Gastrocnemius medialis (tissue), 4 donors: ENCODE measurements at regions not wholly inside any gene's neighbourhood (a gene's known extent, or its start where the extent isn't known, plus 50 kb on each side); places are given as distances from the start of the nearest gene placed in this dataset.

ENCODE experiments used
- ATAC-seq, 2 donors: fragments of 150-250 bp; one replicate each; pipeline ENCODE4 v1.9.1; 2016
- DNase-seq, 2 donors: peaks; one replicate each; pipeline ENCODE4 v3.0.0-alpha.2; 2019
- H3K27ac ChIP-seq, 4 donors: fragments of 200-600 bp; sonication (generic); 1 replicate in 1 of 4; 2 replicates in 3 of 4; pipeline ENCODE4 v1.5.1; 2016 to 2018; ENCODE audit warnings: mild to moderate bottlenecking in 2 of 4, moderate library complexity in 1 of 4
- H3K27me3 ChIP-seq, 3 donors: fragments of 200-600 bp; sonication (generic) in 2 of 3; 1 replicate in 1 of 3; 2 replicates in 2 of 3; pipeline versions ENCODE4 v1.5.1 to v1.6.0; 2016 to 2019; ENCODE audit warnings: mild to moderate bottlenecking in 1 of 3, moderate library complexity in 1 of 3
- H3K36me3 ChIP-seq, 2 donors: fragments of 200-600 bp; sonication (generic) in 1 of 2; one replicate each; pipeline ENCODE4 v1.5.1; 2017 to 2018
- H3K4me1 ChIP-seq, 2 donors: fragments of 200-600 bp; sonication (generic) in 1 of 2; one replicate each; pipeline ENCODE4 v1.5.1; 2016 to 2017; ENCODE audit warnings: mild to moderate bottlenecking in 2 of 2
- H3K4me3 ChIP-seq, 4 donors: fragments of 200-600 bp; sonication (generic) in 3 of 4; 1 replicate in 1 of 4; 2 replicates in 3 of 4; pipeline ENCODE4 v1.5.1; 2016 to 2019; ENCODE audit warnings: mild to moderate bottlenecking in 2 of 4
- H3K9me3 ChIP-seq, 3 donors: fragments of 200-600 bp; sonication (generic) in 2 of 3; 1 replicate in 1 of 3; 2 replicates in 2 of 3; pipeline ENCODE4 v1.5.1; 2016 to 2019
- POLR2A ChIP-seq, 2 donors: fragments of 450-650 bp; IDR thresholded peaks; one replicate each; pipeline ENCODE4 v1.6.1; 2017; ENCODE audit warnings: antibody characterized with exemption in 2 of 2, mild to moderate bottlenecking in 2 of 2, moderate library complexity in 2 of 2
- in situ Hi-C, 4 donors: fragments of 200-750 bp; cut with MboI; loops; one replicate each; pipeline versions ENCODE4 v1.15.0 to v1.8.0; 2017; ENCODE audit warnings: low sequenced_read_pairs in 4 of 4
- intact Hi-C: fragments of 100-400 bp; cut with DNase I; formaldehyde crosslinking; loops from one replicate; pipeline ENCODE4 v1.15.1; 2023; ENCODE audit warnings: low total_unique reads
- TF ChIP-seq, protein P1 (sequence below), 5 experiments: fragments of 450-650 bp in 3 of 5; fragments of 200-600 bp in 2 of 5; sonication (generic) in 2 of 5; IDR thresholded peaks in 4 of 5; conservative IDR thresholded peaks in 1 of 5; 1 replicate in 4 of 5; 2 replicates in 1 of 5; pipeline ENCODE4 v1.5.1; 2016 to 2019; ENCODE audit warnings: antibody characterized with exemption in 5 of 5, mild to moderate bottlenecking in 3 of 5, moderate library complexity in 3 of 5

DNA sequence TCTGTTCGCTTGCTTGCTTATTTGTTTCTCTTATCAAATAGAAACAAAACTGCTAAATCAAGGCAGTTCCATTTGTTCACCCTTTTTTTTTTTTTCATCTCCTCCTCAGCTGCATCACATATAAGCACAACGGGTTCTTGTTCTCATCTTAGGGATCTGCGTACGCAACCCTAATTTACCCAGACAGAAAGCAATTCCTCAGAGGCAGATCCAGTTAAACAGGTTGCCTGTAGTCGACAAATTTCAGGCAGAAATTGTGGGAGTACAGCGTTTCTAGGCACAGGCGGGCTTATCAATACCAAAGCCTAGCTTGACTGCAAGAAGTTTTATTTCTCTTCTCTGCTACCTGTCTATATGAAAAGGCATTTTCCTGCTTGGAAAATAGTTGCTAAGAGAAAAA is 565.4 kb downstream of the NXPH1 start:
- DNase-seq (no peak), ATAC-seq (no peak)
- intact Hi-C loops (no loop called here), in situ Hi-C loops (no loop called here)
- H3K9me3 ChIP-seq = no peaks in the 10 kb centered on the region
- H3K4me3 ChIP-seq = no peak overlapping the region
- H3K36me3 ChIP-seq = no peaks in the 10 kb centered on the region
- H3K4me1 ChIP-seq = no peaks in the 10 kb centered on the region
- H3K27me3 ChIP-seq = no peaks in the 10 kb centered on the region
- H3K27ac ChIP-seq = no peak overlapping the region
- TF ChIP-seq, protein P1, sequence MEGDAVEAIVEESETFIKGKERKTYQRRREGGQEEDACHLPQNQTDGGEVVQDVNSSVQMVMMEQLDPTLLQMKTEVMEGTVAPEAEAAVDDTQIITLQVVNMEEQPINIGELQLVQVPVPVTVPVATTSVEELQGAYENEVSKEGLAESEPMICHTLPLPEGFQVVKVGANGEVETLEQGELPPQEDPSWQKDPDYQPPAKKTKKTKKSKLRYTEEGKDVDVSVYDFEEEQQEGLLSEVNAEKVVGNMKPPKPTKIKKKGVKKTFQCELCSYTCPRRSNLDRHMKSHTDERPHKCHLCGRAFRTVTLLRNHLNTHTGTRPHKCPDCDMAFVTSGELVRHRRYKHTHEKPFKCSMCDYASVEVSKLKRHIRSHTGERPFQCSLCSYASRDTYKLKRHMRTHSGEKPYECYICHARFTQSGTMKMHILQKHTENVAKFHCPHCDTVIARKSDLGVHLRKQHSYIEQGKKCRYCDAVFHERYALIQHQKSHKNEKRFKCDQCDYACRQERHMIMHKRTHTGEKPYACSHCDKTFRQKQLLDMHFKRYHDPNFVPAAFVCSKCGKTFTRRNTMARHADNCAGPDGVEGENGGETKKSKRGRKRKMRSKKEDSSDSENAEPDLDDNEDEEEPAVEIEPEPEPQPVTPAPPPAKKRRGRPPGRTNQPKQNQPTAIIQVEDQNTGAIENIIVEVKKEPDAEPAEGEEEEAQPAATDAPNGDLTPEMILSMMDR (IDR thresholded peaks at IDR 0.05 in 4 of 5, conservative IDR thresholded peaks at IDR 0.05 in 1 of 5) = no peak

DNA sequence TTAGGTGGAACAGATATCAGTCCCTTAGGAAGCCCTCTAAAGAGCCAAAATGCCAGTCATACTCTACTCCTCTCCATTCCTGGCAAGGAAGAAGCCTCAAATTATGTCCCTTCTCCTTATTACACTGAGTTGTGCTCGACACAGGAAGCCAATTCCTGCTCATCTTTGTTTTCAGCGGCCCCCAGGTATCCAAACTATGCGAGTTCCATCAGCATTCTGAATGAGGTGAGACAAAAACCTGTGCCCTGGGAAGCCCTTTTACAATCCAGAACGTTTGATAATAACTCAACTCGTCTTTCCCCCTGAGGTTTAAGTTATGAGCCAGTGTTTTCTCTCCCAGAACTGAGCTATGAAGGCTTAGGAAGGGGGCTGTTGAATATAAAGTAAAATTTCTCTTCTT is 580.5 kb downstream of the NXPH1 start:
- Histone ChIP-seq H3K27me3 (no peaks in the 10 kb centered on the region), H3K27ac (no peak overlapping the region), H3K4me1 (no peaks in the 10 kb centered on the region), H3K4me3 (no peak overlapping the region), H3K9me3 (no peaks in the 10 kb centered on the region), H3K36me3 (no peaks in the 10 kb centered on the region)
- DNase-seq (no peak), ATAC-seq (no peak)
- TF ChIP-seq, protein P1 (IDR thresholded peaks at IDR 0.05 in 4 of 5, conservative IDR thresholded peaks at IDR 0.05 in 1 of 5) = no peak
- TF ChIP-seq POLR2A (IDR thresholded peaks at IDR 0.05) = no peak
- intact Hi-C loops (no loop called here), in situ Hi-C loops (no loop called here)

DNA sequence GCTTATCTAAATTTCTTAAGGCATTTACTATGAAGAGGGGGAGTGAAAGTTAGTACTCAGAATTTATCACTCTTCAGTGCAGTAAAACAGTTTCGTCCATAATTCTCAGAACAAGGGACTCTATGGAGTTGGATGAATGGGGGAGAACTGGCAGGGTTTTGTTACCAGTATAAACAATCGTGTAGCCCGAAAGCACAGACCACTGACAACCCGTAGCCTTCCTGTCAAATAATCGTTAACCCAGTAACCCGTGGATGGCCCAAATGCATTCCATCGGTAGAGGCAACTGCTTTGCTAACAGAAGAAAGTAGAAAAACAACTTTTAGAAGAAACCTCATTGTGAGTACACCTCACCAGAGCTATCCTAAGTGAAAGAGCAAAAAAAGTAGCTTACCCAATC is 583.9 kb downstream of the NXPH1 start:
- H3K27me3 ChIP-seq = no peaks in the 10 kb centered on the region
- TF ChIP-seq, protein P1 (IDR thresholded peaks at IDR 0.05 in 4 of 5, conservative IDR thresholded peaks at IDR 0.05 in 1 of 5) = no peak
- TF ChIP-seq POLR2A (IDR thresholded peaks at IDR 0.05) = no peak
- ATAC-seq = no peak
- intact Hi-C loops = no loop called here
- in situ Hi-C loops = no loop called here
- no peak for DNase-seq
- no peaks in the 10 kb centered on the region for H3K36me3 ChIP-seq
- no peak overlapping the region for H3K4me3 ChIP-seq
- H3K9me3 ChIP-seq = no peaks in the 10 kb centered on the region
- no peak overlapping the region for H3K27ac ChIP-seq
- no peaks in the 10 kb centered on the region for H3K4me1 ChIP-seq

DNA sequence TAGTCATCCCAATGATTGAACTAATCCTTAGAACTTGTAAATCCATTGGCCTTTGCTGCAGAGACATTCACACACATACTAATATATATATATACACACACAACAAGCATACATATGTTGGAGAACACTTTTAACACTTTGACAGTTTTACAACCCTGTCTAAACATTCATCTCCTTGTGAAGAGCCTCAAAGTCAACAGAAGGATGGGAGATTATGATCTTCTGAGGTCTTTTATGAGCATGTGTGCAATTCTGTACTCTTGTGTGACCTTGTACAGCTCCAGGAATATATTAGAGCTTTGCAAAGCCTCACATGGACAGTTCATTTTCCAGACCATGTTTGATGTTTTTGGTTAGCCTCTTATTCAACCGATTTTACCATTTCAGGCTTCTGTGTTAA is 589.0 kb downstream of the NXPH1 start:
- Histone ChIP-seq H3K36me3 (no peaks in the 10 kb centered on the region), H3K9me3 (no peaks in the 10 kb centered on the region), H3K4me1 (no peaks in the 10 kb centered on the region), H3K27ac (no peak overlapping the region), H3K4me3 (no peak overlapping the region), H3K27me3 (no peaks in the 10 kb centered on the region)
- no peak for ATAC-seq
- in situ Hi-C loops (no loop called here), intact Hi-C loops (no loop called here)
- DNase-seq = no peak
- no peak for TF ChIP-seq POLR2A (IDR thresholded peaks at IDR 0.05)
- TF ChIP-seq, protein P1 (IDR thresholded peaks at IDR 0.05 in 4 of 5, conservative IDR thresholded peaks at IDR 0.05 in 1 of 5) = no peak

DNA sequence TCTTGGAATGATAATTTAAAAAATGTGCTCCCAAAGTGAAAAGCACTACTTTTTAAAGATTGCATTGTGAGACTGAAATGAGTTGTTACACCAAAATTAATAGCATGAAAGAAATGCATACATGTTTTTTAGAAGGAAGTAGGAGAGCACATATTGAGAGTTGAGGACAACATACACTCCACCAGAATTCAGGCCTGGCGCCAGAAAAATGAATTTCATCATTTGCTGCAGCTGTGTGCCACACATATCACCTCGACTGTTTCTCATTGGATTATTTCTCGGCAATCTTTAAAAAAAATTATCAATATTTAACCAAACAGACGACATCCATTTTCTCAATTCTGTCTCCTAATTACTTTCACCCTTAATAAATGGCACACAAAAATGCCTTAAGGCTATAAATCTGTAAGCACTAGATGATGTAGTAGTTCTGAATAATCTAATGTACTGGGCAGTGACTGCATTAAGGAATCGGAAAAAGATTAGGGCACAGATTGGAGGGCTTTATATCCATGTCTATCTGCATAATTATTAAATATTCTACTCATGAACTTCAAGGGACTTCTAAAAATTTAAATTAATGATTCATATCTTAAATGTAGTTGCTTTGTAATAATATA is 590.4 kb downstream of the NXPH1 start:
- H3K27me3 ChIP-seq = no peaks in the 10 kb centered on the region
- intact Hi-C loops (no loop called here), in situ Hi-C loops (no loop called here)

More for the DNA sequence above, 590.4 kb downstream of the NXPH1 start:
- ATAC-seq (no peak), DNase-seq (no peak)
- TF ChIP-seq, protein P1 (IDR thresholded peaks at IDR 0.05 in 4 of 5, conservative IDR thresholded peaks at IDR 0.05 in 1 of 5) = no peak
- TF ChIP-seq POLR2A (IDR thresholded peaks at IDR 0.05) = no peak
- H3K4me1 ChIP-seq = no peaks in the 10 kb centered on the region
- H3K9me3 ChIP-seq = no peaks in the 10 kb centered on the region
- no peaks in the 10 kb centered on the region for H3K36me3 ChIP-seq
- H3K27ac ChIP-seq = no peak overlapping the region
- no peak overlapping the region for H3K4me3 ChIP-seq
